ENCODE measurements at regions not wholly inside any gene's neighbourhood (a gene's known extent, or its start where the extent isn't known, plus 50 kb on each side); places are given as distances from the start of the nearest gene placed in this dataset.

GRCh38 chr5:124655921-124656511 is 90.4 kb downstream of the ZNF608 start:
- Histone ChIP-seq H3K4me3 (no peak overlapping the region), H3K27me3 (no peaks in the 10 kb centered on the region), H3K27ac (peak overlapping the region in 1 of 3 donors; percentile 54), H3K4me1 (peaks cover 0 to 13% (median 4%) of the 10 kb centered on the region in 4 donors), H3K36me3 (no peaks in the 10 kb centered on the region), H3K9me3 (no peaks in the 10 kb centered on the region)
- intact Hi-C loops (cut with DNase I), result no loop called here
- TF ChIP-seq POLR2A (IDR thresholded peaks at IDR 0.05) (no peak), CTCF (IDR thresholded peaks at IDR 0.05) (no peak)
- DNase-seq (no peak), ATAC-seq (peak; percentile 18 to 79 (median 57))
- 23% methylated on average over 5 of the region's 5 CpGs for WGBS (ENCODE audit: insufficient coverage, low coverage, low lambda C conversion rate, missing lambda C conversion rate)

- Histone ChIP-seq H3K27me3 (no peaks in the 10 kb centered on the region), H3K4me3 (no peak overlapping the region), H3K9me3 (no peaks in the 10 kb centered on the region), H3K4me1 (peaks cover 0 to 9% (median 2%) of the 10 kb centered on the region in 4 donors), H3K27ac (peak overlapping the region in 1 of 3 donors; percentile 7), H3K36me3 (no peaks in the 10 kb centered on the region)
- DNase-seq (no peak), ATAC-seq (no peak)
- WGBS (ENCODE audit: insufficient coverage, low coverage, low lambda C conversion rate, missing lambda C conversion rate), result 59% methylated on average over 8 of the region's 8 CpGs
- TF ChIP-seq POLR2A (IDR thresholded peaks at IDR 0.05) (no peak), CTCF (IDR thresholded peaks at IDR 0.05) (no peak)
- intact Hi-C loops (cut with DNase I), result no loop called here
Measured at GRCh38 chr5:124655251-124655917, 91.1 kb downstream of the ZNF608 start.

GRCh38 chr5:124654418-124654817 is 92.0 kb downstream of the ZNF608 start:
- peaks cover 0 to 10% (median 2%) of the 10 kb centered on the region in 4 donors for H3K4me1 ChIP-seq
- H3K9me3 ChIP-seq, result no peaks in the 10 kb centered on the region
- intact Hi-C loops (cut with DNase I), result no loop called here
- no peak for DNase-seq
- no peak overlapping the region for H3K27ac ChIP-seq
- no peaks in the 10 kb centered on the region for H3K36me3 ChIP-seq
- H3K4me3 ChIP-seq, result no peak overlapping the region
- no peak for ATAC-seq
- TF ChIP-seq CTCF (IDR thresholded peaks at IDR 0.05), result no peak
- TF ChIP-seq POLR2A (IDR thresholded peaks at IDR 0.05), result no peak
- no peaks in the 10 kb centered on the region for H3K27me3 ChIP-seq
- WGBS (ENCODE audit: insufficient coverage, low coverage, low lambda C conversion rate, missing lambda C conversion rate), result 69% methylated on average over 4 of the region's 5 CpGs

GRCh38 chr5:124653666-124654065 is 92.8 kb downstream of the ZNF608 start:
- Histone ChIP-seq H3K36me3 (no peaks in the 10 kb centered on the region), H3K9me3 (no peaks in the 10 kb centered on the region), H3K27me3 (no peaks in the 10 kb centered on the region), H3K4me1 (peaks cover 0 to 17% (median 2%) of the 10 kb centered on the region in 4 donors), H3K27ac (no peak overlapping the region), H3K4me3 (no peak overlapping the region)
- intact Hi-C loops (cut with DNase I), result no loop called here
- WGBS (ENCODE audit: insufficient coverage, low coverage, low lambda C conversion rate, missing lambda C conversion rate), result 82% methylated on average over 3 of the region's 3 CpGs
- ATAC-seq, result no peak
- TF ChIP-seq POLR2A (IDR thresholded peaks at IDR 0.05) (no peak), CTCF (IDR thresholded peaks at IDR 0.05) (no peak)
- no peak for DNase-seq

Measured in right lobe of liver (tissue), 6 donors.